ENCODE measurements at regions not wholly inside any gene's neighbourhood (a gene's known extent, or its start where the extent isn't known, plus 50 kb on each side); places are given as distances from the start of the nearest gene placed in this dataset.

- TF ChIP-seq POLR2A (IDR thresholded peaks at IDR 0.05), result no peak
- TF ChIP-seq CTCF (IDR thresholded peaks at IDR 0.05), result no peak
These were observed 250.0 kb downstream of the HGF start for GRCh38 chr7:81519886-81520285.

Data from adrenal gland (tissue), 5 donors.